ENCODE measurements at regions not wholly inside any gene's neighbourhood (a gene's known extent, or its start where the extent isn't known, plus 50 kb on each side); places are given as distances from the start of the nearest gene placed in this dataset.
A peak's percentile ranks its signal among the peaks of the same experiment; 100 is the strongest.
"Not testable (repeated sequence)": the region's sequence is repeated elsewhere in the genome, so short reads cannot be mapped to it uniquely, and the experiment has no call there.

DNA sequence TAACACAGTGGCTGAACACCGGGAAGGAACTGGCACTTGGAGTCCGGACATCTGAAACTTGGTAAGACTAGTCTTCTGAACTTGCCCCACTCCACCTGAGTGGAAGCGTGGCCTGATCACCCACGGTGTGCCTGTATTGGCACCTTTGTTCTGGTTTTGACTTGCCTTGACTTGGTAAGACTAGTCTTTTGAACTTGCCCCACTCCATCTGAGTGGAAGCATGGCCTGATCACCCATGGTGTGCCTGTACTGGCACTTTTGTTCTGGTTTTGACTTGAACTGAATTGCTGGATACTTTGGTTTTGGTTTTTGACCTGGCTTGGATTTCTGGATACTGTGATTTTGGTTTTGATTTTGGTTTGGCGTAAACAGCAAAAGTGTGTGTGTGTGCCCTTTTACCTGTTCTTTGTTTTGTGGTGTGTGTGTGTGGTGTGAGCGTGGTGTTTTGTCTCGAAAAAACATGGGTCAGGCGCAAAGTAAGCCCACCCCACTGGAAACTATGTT lies 84.1 kb upstream of the ADGRA3 start:
- H3K9me3 ChIP-seq (ENCODE audit: control insufficient read depth, insufficient read depth, low read depth, low read length); H3K4me3 ChIP-seq (ENCODE audit: low read depth, low read length); H3K9ac ChIP-seq (ENCODE audit: low read length); H3K36me3 ChIP-seq (ENCODE audit: control insufficient read depth, insufficient read depth, low read length); H3K4me1 ChIP-seq (ENCODE audit: control insufficient read depth, insufficient read depth, low read length); H3K27ac ChIP-seq (ENCODE audit: low read depth, low read length); H3K27me3 ChIP-seq (ENCODE audit: control insufficient read depth, insufficient read depth, low read length): not testable (repeated sequence)

DNA sequence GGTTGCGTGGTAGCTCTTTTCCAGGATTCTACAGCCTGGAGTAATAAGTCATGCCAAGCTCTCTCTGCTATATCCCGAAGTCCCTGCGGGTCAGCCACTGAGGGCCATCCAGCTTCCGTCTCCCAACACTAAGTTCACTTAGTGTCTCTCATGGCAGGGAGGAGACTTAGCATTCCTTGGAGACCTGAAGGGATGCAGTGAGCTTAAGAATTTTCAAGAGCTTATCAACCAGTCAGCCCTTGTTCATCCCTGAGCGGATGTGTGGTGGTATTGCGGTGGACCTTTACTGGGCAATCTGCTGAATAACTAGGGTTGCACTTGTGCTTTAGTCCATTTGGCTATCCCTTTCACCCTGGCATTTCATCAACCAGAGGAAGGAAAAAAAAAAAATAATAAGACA lies 85.8 kb upstream of the ADGRA3 start:
- not testable (repeated sequence) for H3K27ac ChIP-seq (ENCODE audit: low read depth, low read length); H3K9ac ChIP-seq (ENCODE audit: low read length); H3K9me3 ChIP-seq (ENCODE audit: control insufficient read depth, insufficient read depth, low read depth, low read length); H3K27me3 ChIP-seq (ENCODE audit: control insufficient read depth, insufficient read depth, low read length); H3K4me1 ChIP-seq (ENCODE audit: control insufficient read depth, insufficient read depth, low read length); H3K4me3 ChIP-seq (ENCODE audit: low read depth, low read length); H3K36me3 ChIP-seq (ENCODE audit: control insufficient read depth, insufficient read depth, low read length)

GRCh38 chr4:22607382-22607781 lies 85.4 kb upstream of the GBA3 start:
- no peaks in the 10 kb centered on the region for H3K27me3 ChIP-seq (ENCODE audit: control insufficient read depth, insufficient read depth, low read length)
- H3K27ac ChIP-seq (ENCODE audit: low read depth, low read length), result no peak overlapping the region
- H3K4me1 ChIP-seq (ENCODE audit: control insufficient read depth, insufficient read depth, low read length), result no peaks in the 10 kb centered on the region
- H3K9me3 ChIP-seq (ENCODE audit: control insufficient read depth, insufficient read depth, low read depth, low read length), result no peaks in the 10 kb centered on the region
- H3K4me3 ChIP-seq (ENCODE audit: low read depth, low read length), result no peak overlapping the region
- H3K9ac ChIP-seq (ENCODE audit: low read length), result no peak overlapping the region
- no peaks in the 10 kb centered on the region for H3K36me3 ChIP-seq (ENCODE audit: control insufficient read depth, insufficient read depth, low read length)

DNA sequence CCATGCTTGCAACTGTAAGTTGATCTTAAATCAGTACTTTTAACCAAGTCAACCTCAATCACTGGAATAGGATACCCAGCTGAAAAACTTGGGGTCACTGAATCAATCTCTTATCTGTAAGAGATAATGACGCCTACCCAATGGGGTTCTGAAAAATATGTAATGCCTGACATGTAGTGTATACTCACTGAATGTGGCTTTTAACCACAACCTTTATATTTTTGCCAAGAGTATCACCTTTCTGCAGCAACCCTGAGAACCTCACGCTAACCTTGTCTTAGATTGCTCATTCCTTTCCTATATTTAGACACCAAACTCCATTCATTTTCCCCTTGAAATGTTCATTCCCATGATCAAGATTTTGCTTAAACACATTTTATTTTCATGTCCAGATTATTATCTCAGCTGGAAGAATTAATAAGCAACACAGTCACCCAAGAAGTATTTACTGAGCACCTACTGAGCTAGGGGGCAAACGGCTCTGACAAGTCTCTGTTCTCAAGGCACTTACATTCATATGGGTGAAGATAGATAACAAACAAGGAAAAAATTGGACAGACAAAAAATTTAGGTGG lies 82.7 kb upstream of the GBA3 start:
- H3K9ac ChIP-seq (ENCODE audit: low read length); H3K4me1 ChIP-seq (ENCODE audit: control insufficient read depth, insufficient read depth, low read length); H3K4me3 ChIP-seq (ENCODE audit: low read depth, low read length); H3K27ac ChIP-seq (ENCODE audit: low read depth, low read length); H3K36me3 ChIP-seq (ENCODE audit: control insufficient read depth, insufficient read depth, low read length); H3K9me3 ChIP-seq (ENCODE audit: control insufficient read depth, insufficient read depth, low read depth, low read length); H3K27me3 ChIP-seq (ENCODE audit: control insufficient read depth, insufficient read depth, low read length): not testable (repeated sequence)

DNA sequence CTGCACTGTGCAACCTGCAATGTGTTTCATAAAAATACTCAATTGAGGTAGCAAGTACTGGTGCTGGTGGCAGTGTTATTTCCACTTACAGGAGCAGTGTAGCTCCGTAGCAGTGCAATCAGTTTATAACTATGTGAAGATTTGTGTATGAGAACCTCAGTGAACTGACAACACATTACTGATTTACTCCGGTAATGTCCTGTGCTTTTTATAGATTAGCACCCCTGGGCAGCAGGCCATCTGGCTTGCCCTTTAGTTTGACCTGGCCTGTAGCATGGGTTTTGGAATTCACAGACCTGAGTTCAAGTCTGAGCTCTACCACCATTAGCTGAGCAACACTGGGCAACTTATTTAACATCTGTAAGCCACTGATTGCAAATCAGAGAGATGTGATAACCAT lies 78.6 kb upstream of the GBA3 start:
- Histone ChIP-seq H3K36me3 (ENCODE audit: control insufficient read depth, insufficient read depth, low read length) (no peaks in the 10 kb centered on the region), H3K9ac (ENCODE audit: low read length) (no peak overlapping the region), H3K4me3 (ENCODE audit: low read depth, low read length) (no peak overlapping the region), H3K27me3 (ENCODE audit: control insufficient read depth, insufficient read depth, low read length) (no peaks in the 10 kb centered on the region), H3K4me1 (ENCODE audit: control insufficient read depth, insufficient read depth, low read length) (peaks cover 15% of the 10 kb centered on the region), H3K9me3 (ENCODE audit: control insufficient read depth, insufficient read depth, low read depth, low read length) (no peaks in the 10 kb centered on the region), H3K27ac (ENCODE audit: low read depth, low read length) (no peak overlapping the region)

GRCh38 chr4:22616516-22616915 lies 76.2 kb upstream of the GBA3 start:
- Histone ChIP-seq H3K9me3 (ENCODE audit: control insufficient read depth, insufficient read depth, low read depth, low read length) (no peaks in the 10 kb centered on the region), H3K27me3 (ENCODE audit: control insufficient read depth, insufficient read depth, low read length) (no peaks in the 10 kb centered on the region), H3K36me3 (ENCODE audit: control insufficient read depth, insufficient read depth, low read length) (no peaks in the 10 kb centered on the region), H3K9ac (ENCODE audit: low read length) (no peak overlapping the region), H3K4me3 (ENCODE audit: low read depth, low read length) (no peak overlapping the region), H3K4me1 (ENCODE audit: control insufficient read depth, insufficient read depth, low read length) (peaks cover 15% of the 10 kb centered on the region), H3K27ac (ENCODE audit: low read depth, low read length) (no peak overlapping the region)

DNA sequence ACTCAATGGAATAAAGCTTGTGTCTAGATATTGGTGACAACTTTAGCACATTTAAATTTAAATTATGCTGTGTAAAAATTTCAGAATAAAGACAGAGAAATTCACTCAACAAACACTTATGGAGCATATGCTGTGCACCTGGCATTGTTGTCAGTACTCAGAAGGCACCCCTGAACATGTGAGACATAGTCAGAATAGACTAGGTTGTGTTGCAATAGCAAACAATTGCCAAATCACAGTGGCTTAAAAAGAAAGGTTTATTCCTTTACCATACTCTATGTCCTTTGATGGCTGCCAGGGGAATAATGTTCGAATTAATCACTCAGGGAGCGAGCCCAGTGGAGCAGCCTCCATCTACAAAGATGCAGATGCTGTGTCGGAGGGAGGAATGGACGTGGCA lies 72.6 kb upstream of the GBA3 start:
- not testable (repeated sequence) for H3K36me3 ChIP-seq (ENCODE audit: control insufficient read depth, insufficient read depth, low read length); H3K4me3 ChIP-seq (ENCODE audit: low read depth, low read length); H3K27ac ChIP-seq (ENCODE audit: low read depth, low read length); H3K9me3 ChIP-seq (ENCODE audit: control insufficient read depth, insufficient read depth, low read depth, low read length); H3K9ac ChIP-seq (ENCODE audit: low read length); H3K27me3 ChIP-seq (ENCODE audit: control insufficient read depth, insufficient read depth, low read length)
- peaks cover 22% of the 10 kb centered on the region for H3K4me1 ChIP-seq (ENCODE audit: control insufficient read depth, insufficient read depth, low read length)

GRCh38 chr4:22621970-22622369 lies 70.8 kb upstream of the GBA3 start:
- not testable (repeated sequence) for H3K9me3 ChIP-seq (ENCODE audit: control insufficient read depth, insufficient read depth, low read depth, low read length); H3K36me3 ChIP-seq (ENCODE audit: control insufficient read depth, insufficient read depth, low read length); H3K4me3 ChIP-seq (ENCODE audit: low read depth, low read length); H3K9ac ChIP-seq (ENCODE audit: low read length); H3K27me3 ChIP-seq (ENCODE audit: control insufficient read depth, insufficient read depth, low read length); H3K27ac ChIP-seq (ENCODE audit: low read depth, low read length)
- peaks cover 22% of the 10 kb centered on the region for H3K4me1 ChIP-seq (ENCODE audit: control insufficient read depth, insufficient read depth, low read length)

DNA sequence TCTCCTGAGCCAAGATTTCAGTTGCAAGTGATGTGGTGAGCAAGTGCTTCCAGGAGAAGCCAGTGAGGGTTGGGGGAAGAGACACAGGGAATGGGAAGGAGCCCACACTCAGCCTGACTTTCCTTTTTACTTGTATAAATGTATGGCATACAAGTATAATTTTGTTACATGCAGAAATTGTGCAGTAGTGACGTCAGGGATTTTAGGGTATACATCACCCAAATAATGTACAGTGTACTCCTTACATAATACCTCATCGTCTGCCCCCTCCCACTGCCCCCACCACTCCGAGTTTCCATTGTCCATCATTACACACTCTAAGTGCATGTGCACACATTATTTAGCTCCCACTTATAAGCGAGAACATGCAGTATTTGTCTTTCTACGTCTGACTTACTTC lies 68.7 kb upstream of the GBA3 start:
- H3K27me3 ChIP-seq (ENCODE audit: control insufficient read depth, insufficient read depth, low read length); H3K4me3 ChIP-seq (ENCODE audit: low read depth, low read length); H3K27ac ChIP-seq (ENCODE audit: low read depth, low read length); H3K9me3 ChIP-seq (ENCODE audit: control insufficient read depth, insufficient read depth, low read depth, low read length); H3K36me3 ChIP-seq (ENCODE audit: control insufficient read depth, insufficient read depth, low read length); H3K9ac ChIP-seq (ENCODE audit: low read length): not testable (repeated sequence)
- H3K4me1 ChIP-seq (ENCODE audit: control insufficient read depth, insufficient read depth, low read length), result peaks cover 13% of the 10 kb centered on the region

DNA sequence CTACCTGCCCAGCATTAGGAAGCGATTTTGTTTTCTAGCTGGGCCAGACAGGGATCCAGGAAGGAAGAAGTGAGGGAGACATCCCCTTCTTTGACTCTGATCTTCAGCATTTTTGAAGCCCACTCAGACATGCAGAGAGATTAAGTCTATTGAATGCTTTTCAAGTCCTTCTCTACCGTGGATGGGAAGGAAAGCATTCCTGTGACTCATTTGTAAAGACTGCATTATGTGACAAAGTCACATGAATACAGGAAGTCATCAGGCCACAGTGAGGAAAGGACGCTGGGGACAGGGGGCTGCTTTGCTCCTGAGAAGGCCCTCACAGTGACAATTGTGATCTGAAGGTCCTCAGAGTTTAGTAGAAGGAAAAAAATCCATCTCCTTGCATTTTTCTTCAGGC lies 67.4 kb upstream of the GBA3 start:
- Histone ChIP-seq H3K9ac (ENCODE audit: low read length) (peak overlapping the region; percentile 59), H3K4me1 (ENCODE audit: control insufficient read depth, insufficient read depth, low read length) (peaks cover 13% of the 10 kb centered on the region), H3K27ac (ENCODE audit: low read depth, low read length) (peak overlapping the region; percentile 60; the same call in 1 of the 2 replicates)

GRCh38 chr4:22627851-22628250 lies 64.9 kb upstream of the GBA3 start:
- not testable (repeated sequence) for H3K9ac ChIP-seq (ENCODE audit: low read length); H3K27me3 ChIP-seq (ENCODE audit: control insufficient read depth, insufficient read depth, low read length); H3K36me3 ChIP-seq (ENCODE audit: control insufficient read depth, insufficient read depth, low read length); H3K27ac ChIP-seq (ENCODE audit: low read depth, low read length); H3K9me3 ChIP-seq (ENCODE audit: control insufficient read depth, insufficient read depth, low read depth, low read length); H3K4me3 ChIP-seq (ENCODE audit: low read depth, low read length)
- H3K4me1 ChIP-seq (ENCODE audit: control insufficient read depth, insufficient read depth, low read length), result peaks cover 13% of the 10 kb centered on the region

More for the DNA sequence above, 67.4 kb upstream of the GBA3 start:
- H3K4me3 ChIP-seq (ENCODE audit: low read depth, low read length), result no peak overlapping the region
- H3K36me3 ChIP-seq (ENCODE audit: control insufficient read depth, insufficient read depth, low read length), result no peaks in the 10 kb centered on the region
- H3K27me3 ChIP-seq (ENCODE audit: control insufficient read depth, insufficient read depth, low read length), result no peaks in the 10 kb centered on the region
- H3K9me3 ChIP-seq (ENCODE audit: control insufficient read depth, insufficient read depth, low read depth, low read length), result no peaks in the 10 kb centered on the region
